Astrocyte of the spinal cord (primary cell): ENCODE measurements at regions not wholly inside any gene's neighbourhood (a gene's known extent, or its start where the extent isn't known, plus 50 kb on each side); places are given as distances from the start of the nearest gene placed in this dataset.
A peak's percentile ranks its signal among the peaks of the same experiment; 100 is the strongest.

Experiments
- DNase-seq: peaks from one replicate; pipeline ENCODE4 v3.0.0; 2011; ENCODE audit warnings: low read depth, low spot score
- H3K4me3 ChIP-seq: 2 replicates; pipeline ENCODE4 v1.5.1; 2011; ENCODE audit warnings: low read depth, mild to moderate bottlenecking, low read length, moderate library complexity
- CTCF ChIP-seq: IDR thresholded peaks from 2 replicates; pipeline ENCODE4 v1.5.1; 2012; ENCODE audit warnings: low read depth, mild to moderate bottlenecking, low read length, inconsistent platforms
- in situ Hi-C: cut with HindIII; loops from 2 replicates; pipeline ENCODE4 v1.10.0; 2017; ENCODE audit warnings: low sequenced_read_pairs

GRCh38 chr14:54040846-54041245 is 84.2 kb upstream of the BMP4 start:
- H3K4me3 ChIP-seq, result no peak overlapping the region
- peak; percentile 23 for DNase-seq
- in situ Hi-C loops, result no loop called here
- no peak for TF ChIP-seq CTCF

GRCh38 chr14:54046250-54046649 is 89.6 kb upstream of the BMP4 start:
- no peak overlapping the region for H3K4me3 ChIP-seq
- in situ Hi-C loops, result no loop called here
- no peak for TF ChIP-seq CTCF
- no peak for DNase-seq

DNA sequence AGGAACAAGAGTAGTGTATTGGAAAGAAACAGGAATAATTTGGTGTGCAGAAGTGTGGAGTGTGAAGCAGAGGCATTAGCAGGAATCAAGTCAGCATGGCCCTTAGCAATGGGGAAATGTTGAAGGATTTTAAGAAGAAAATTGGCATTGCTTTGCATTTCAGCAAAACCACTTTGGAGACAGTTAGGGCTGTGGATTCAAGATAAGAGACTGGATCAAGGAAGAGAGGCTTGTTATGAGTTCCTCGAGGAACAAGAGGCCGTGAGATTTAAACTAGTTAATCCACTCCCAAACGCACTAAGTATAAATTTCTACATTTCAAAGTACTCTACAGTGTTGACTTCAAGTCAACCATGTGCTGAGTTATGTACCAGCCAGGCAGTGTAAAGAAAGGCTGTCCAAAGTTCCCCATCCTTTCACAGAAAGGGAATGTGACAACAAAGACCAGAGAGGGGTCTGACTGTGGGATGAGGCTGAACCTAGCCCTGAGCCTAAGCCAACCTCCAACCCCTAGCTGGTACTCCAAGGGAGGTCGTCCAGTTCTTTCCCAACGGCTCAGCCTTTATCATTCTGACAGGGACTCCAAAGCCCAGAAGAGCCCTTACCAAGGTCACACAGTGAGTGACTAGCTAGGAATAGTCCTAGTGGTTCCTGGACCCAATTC is 91.2 kb upstream of the BMP4 start:
- no peak for DNase-seq
- no peak for TF ChIP-seq CTCF
- no peak overlapping the region for H3K4me3 ChIP-seq
- in situ Hi-C loops, result no loop called here

DNA sequence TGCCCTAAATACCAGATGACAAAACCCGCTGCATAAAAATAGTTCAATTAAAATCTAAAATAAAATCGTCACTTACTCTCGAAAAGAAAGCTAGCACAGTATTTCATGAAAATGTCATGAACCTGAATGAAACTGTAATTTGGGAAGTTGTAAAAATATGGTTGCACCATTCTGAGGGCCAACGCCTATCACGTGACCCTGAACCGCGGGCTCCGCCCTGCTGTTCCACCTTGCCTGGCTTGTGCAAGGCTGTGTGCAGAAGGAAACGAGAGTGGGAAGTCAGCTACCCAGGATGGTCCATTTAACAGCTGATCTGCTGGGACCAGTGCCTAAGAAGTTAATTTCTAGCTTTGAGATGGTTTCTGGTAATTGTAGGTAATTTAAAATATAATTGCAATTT is 91.7 kb upstream of the BMP4 start:
- H3K4me3 ChIP-seq, result no peak overlapping the region
- no peak for TF ChIP-seq CTCF
- DNase-seq, result no peak
- in situ Hi-C loops, result no loop called here

DNA sequence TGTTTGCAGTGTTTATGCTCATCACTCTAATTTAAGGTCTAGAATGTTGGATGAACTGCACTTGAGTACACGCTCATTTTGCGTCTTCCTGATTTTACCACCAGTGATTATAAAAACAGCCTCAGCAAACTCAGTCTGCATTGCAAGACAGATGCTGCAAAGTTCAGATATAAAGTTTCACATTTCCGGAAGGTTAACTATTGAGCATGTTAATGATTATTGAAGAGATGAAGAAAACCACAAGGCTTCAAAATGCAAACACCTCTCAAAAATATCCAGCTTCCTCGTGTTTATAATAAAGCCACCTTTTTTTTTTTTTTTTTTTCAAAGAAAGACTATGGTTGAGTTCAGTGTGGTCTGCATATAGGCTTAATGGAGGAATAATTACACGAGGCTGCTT is 92.1 kb upstream of the BMP4 start:
- in situ Hi-C loops, result no loop called here
- TF ChIP-seq CTCF, result no peak
- no peak for DNase-seq
- H3K4me3 ChIP-seq, result no peak overlapping the region

GRCh38 chr14:54050759-54051158 is 94.1 kb upstream of the BMP4 start:
- no peak for DNase-seq
- no peak overlapping the region for H3K4me3 ChIP-seq
- in situ Hi-C loops, result no loop called here
- no peak for TF ChIP-seq CTCF
